Activated CD8-positive, alpha-beta memory T cell treated with anti-CD3 and anti-CD28 coated beads for 24 hours (primary cell): ENCODE measurements at regions not wholly inside any gene's neighbourhood (a gene's known extent, or its start where the extent isn't known, plus 50 kb on each side); places are given as distances from the start of the nearest gene placed in this dataset.
"Not testable (repeated sequence)": the region's sequence is repeated elsewhere in the genome, so short reads cannot be mapped to it uniquely, and the experiment has no call there.

Experiments used
- DNase-seq: peaks from one replicate; pipeline ENCODE4 v3.0.0-alpha.2; 2020

GRCh38 chr10:2410049-2410448, 657.3 kb upstream of the PFKP start:
- DNase-seq = no peak

GRCh38 chr10:2401459-2401858, 664.1 kb upstream of the ADARB2 start:
- DNase-seq = no peak

GRCh38 chr10:2399482-2399881, 662.2 kb upstream of the ADARB2 start:
- DNase-seq = no peak

- DNase-seq = no peak
These were observed 655.0 kb upstream of the ADARB2 start for GRCh38 chr10:2392145-2392812.

GRCh38 chr10:2387672-2388071, 650.3 kb upstream of the ADARB2 start:
- no peak for DNase-seq

- no peak for DNase-seq
These were observed 649.9 kb upstream of the ADARB2 start for GRCh38 chr10:2387261-2387660.

- DNase-seq = no peak
These were observed 642.9 kb upstream of the ADARB2 start for GRCh38 chr10:2380218-2380617.

- no peak for DNase-seq
These were observed 629.8 kb upstream of the ADARB2 start for GRCh38 chr10:2367083-2367482.

- no peak for DNase-seq
These were observed 629.1 kb upstream of the ADARB2 start for GRCh38 chr10:2366264-2366931.

- DNase-seq = no peak
These were observed 625.0 kb upstream of the ADARB2 start for GRCh38 chr10:2362331-2362730.

- DNase-seq = no peak
These were observed 621.3 kb upstream of the ADARB2 start for GRCh38 chr10:2358586-2358985.

GRCh38 chr10:2356670-2357069, 619.3 kb upstream of the ADARB2 start:
- no peak for DNase-seq

- no peak for DNase-seq
These were observed 614.2 kb upstream of the ADARB2 start for GRCh38 chr10:2351566-2351965.

GRCh38 chr10:2342206-2342605, 604.9 kb upstream of the ADARB2 start:
- no peak for DNase-seq

GRCh38 chr10:2340831-2341647, 603.7 kb upstream of the ADARB2 start:
- no peak for DNase-seq

- no peak for DNase-seq
These were observed 598.3 kb upstream of the ADARB2 start for GRCh38 chr10:2335626-2336025.

GRCh38 chr10:2334575-2334974, 597.2 kb upstream of the ADARB2 start:
- no peak for DNase-seq

GRCh38 chr10:2329082-2329481, 591.8 kb upstream of the ADARB2 start:
- no peak for DNase-seq

GRCh38 chr10:2326411-2326810, 589.1 kb upstream of the ADARB2 start:
- DNase-seq = no peak

- not testable (repeated sequence) for DNase-seq
These were observed 577.7 kb upstream of the ADARB2 start for GRCh38 chr10:2315045-2315485.

GRCh38 chr10:2306081-2306480, 568.8 kb upstream of the ADARB2 start:
- DNase-seq = no peak

GRCh38 chr10:2303169-2303568, 565.8 kb upstream of the ADARB2 start:
- no peak for DNase-seq

GRCh38 chr10:2301227-2301626, 563.9 kb upstream of the ADARB2 start:
- DNase-seq = no peak

- no peak for DNase-seq
These were observed 562.9 kb upstream of the ADARB2 start for GRCh38 chr10:2300231-2300630.
